ENCODE measurements at regions not wholly inside any gene's neighbourhood (a gene's known extent, or its start where the extent isn't known, plus 50 kb on each side); places are given as distances from the start of the nearest gene placed in this dataset.

- Histone ChIP-seq H2AK5ac (ENCODE audit: low read length) (no peak overlapping the region), H3K4me2 (ENCODE audit: low read length) (no peak overlapping the region), H3K4me1 (ENCODE audit: control insufficient read depth, low read depth, low read length) (no peaks in the 10 kb centered on the region), H3K4ac (ENCODE audit: low read depth, low read length) (no peak overlapping the region), H3K79me1 (ENCODE audit: low read length) (no peaks in the 10 kb centered on the region), H3K18ac (ENCODE audit: low read length) (no peak overlapping the region), H3K27me3 (ENCODE audit: insufficient read depth, low read length, poor library complexity) (no peaks in the 10 kb centered on the region), H3K4me3 (ENCODE audit: low read length) (no peak overlapping the region), H2BK120ac (ENCODE audit: low read depth, low read length) (no peak overlapping the region), H3K56ac (ENCODE audit: low read length) (no peak overlapping the region), H3K9ac (ENCODE audit: low read length) (no peak overlapping the region), H3K27ac (ENCODE audit: low read depth, low read length) (no peak overlapping the region), H2BK15ac (replicated peaks; ENCODE audit: low read depth) (no peak overlapping the region), H2BK5ac (ENCODE audit: low read length) (no peak overlapping the region), H3K23ac (ENCODE audit: low read length) (no peak overlapping the region), H4K5ac (ENCODE audit: low read length) (no peak overlapping the region), H4K8ac (ENCODE audit: low read depth, low read length) (no peak overlapping the region), H3K79me2 (ENCODE audit: control insufficient read depth, insufficient read depth, low read length) (no peaks in the 10 kb centered on the region), H3K36me3 (ENCODE audit: control insufficient read depth, insufficient read depth, low read length) (no peaks in the 10 kb centered on the region)
- no peak for DNase-seq
- no CpG with 5 or more reads among the region's 3 CpGs for WGBS (ENCODE audit: extremely low coverage, insufficient coverage, low lambda C conversion rate)
These were observed 53.1 kb upstream of the WNT4 start for GRCh38 chr1:22196041-22196440.

- Histone ChIP-seq H4K5ac (ENCODE audit: low read length) (no peak overlapping the region), H3K79me2 (ENCODE audit: control insufficient read depth, insufficient read depth, low read length) (no peaks in the 10 kb centered on the region), H3K18ac (ENCODE audit: low read length) (no peak overlapping the region), H3K4ac (ENCODE audit: low read depth, low read length) (no peak overlapping the region), H2BK15ac (replicated peaks; ENCODE audit: low read depth) (no peak overlapping the region), H3K79me1 (ENCODE audit: low read length) (no peaks in the 10 kb centered on the region), H3K27me3 (ENCODE audit: insufficient read depth, low read length, poor library complexity) (no peaks in the 10 kb centered on the region), H3K4me3 (ENCODE audit: low read length) (no peak overlapping the region), H3K4me2 (ENCODE audit: low read length) (no peak overlapping the region), H3K4me1 (ENCODE audit: control insufficient read depth, low read depth, low read length) (no peaks in the 10 kb centered on the region), H4K8ac (ENCODE audit: low read depth, low read length) (no peak overlapping the region), H2BK5ac (ENCODE audit: low read length) (no peak overlapping the region), H2BK120ac (ENCODE audit: low read depth, low read length) (no peak overlapping the region), H3K27ac (ENCODE audit: low read depth, low read length) (no peak overlapping the region), H3K36me3 (ENCODE audit: control insufficient read depth, insufficient read depth, low read length) (no peaks in the 10 kb centered on the region), H3K56ac (ENCODE audit: low read length) (no peak overlapping the region), H3K9ac (ENCODE audit: low read length) (no peak overlapping the region), H2AK5ac (ENCODE audit: low read length) (no peak overlapping the region), H3K23ac (ENCODE audit: low read length) (no peak overlapping the region)
- DNase-seq = no peak
- no CpG with 5 or more reads among the region's 6 CpGs for WGBS (ENCODE audit: extremely low coverage, insufficient coverage, low lambda C conversion rate)
These were observed 53.7 kb upstream of the WNT4 start for GRCh38 chr1:22196641-22197040.

GRCh38 chr1:22197644-22198043 lies 54.7 kb upstream of the WNT4 start:
- H3K27me3 ChIP-seq (ENCODE audit: insufficient read depth, low read length, poor library complexity) = no peaks in the 10 kb centered on the region
- H3K9ac ChIP-seq (ENCODE audit: low read length) = no peak overlapping the region
- H3K27ac ChIP-seq (ENCODE audit: low read depth, low read length) = no peak overlapping the region
- no peaks in the 10 kb centered on the region for H3K36me3 ChIP-seq (ENCODE audit: control insufficient read depth, insufficient read depth, low read length)
- no CpG with 5 or more reads among the region's 2 CpGs for WGBS (ENCODE audit: extremely low coverage, insufficient coverage, low lambda C conversion rate)
- H3K4me2 ChIP-seq (ENCODE audit: low read length) = no peak overlapping the region
- H3K4ac ChIP-seq (ENCODE audit: low read depth, low read length) = no peak overlapping the region
- H3K4me3 ChIP-seq (ENCODE audit: low read length) = no peak overlapping the region
- no peaks in the 10 kb centered on the region for H3K79me2 ChIP-seq (ENCODE audit: control insufficient read depth, insufficient read depth, low read length)
- no peak overlapping the region for H2BK120ac ChIP-seq (ENCODE audit: low read depth, low read length)
- DNase-seq = no peak
- H2BK15ac ChIP-seq (replicated peaks; ENCODE audit: low read depth) = no peak overlapping the region
- H4K8ac ChIP-seq (ENCODE audit: low read depth, low read length) = no peak overlapping the region
- no peak overlapping the region for H3K56ac ChIP-seq (ENCODE audit: low read length)
- no peak overlapping the region for H4K5ac ChIP-seq (ENCODE audit: low read length)
- no peak overlapping the region for H2AK5ac ChIP-seq (ENCODE audit: low read length)
- H2BK5ac ChIP-seq (ENCODE audit: low read length) = no peak overlapping the region
- H3K79me1 ChIP-seq (ENCODE audit: low read length) = no peaks in the 10 kb centered on the region
- H3K23ac ChIP-seq (ENCODE audit: low read length) = no peak overlapping the region
- no peaks in the 10 kb centered on the region for H3K4me1 ChIP-seq (ENCODE audit: control insufficient read depth, low read depth, low read length)
- no peak overlapping the region for H3K18ac ChIP-seq (ENCODE audit: low read length)

GRCh38 chr1:22201023-22201422 lies 58.1 kb upstream of the WNT4 start:
- H3K79me2 ChIP-seq (ENCODE audit: control insufficient read depth, insufficient read depth, low read length) = no peaks in the 10 kb centered on the region
- WGBS (ENCODE audit: extremely low coverage, insufficient coverage, low lambda C conversion rate) = no CpG with 5 or more reads among the region's 1 CpG
- no peak overlapping the region for H2BK15ac ChIP-seq (replicated peaks; ENCODE audit: low read depth)
- H3K4me1 ChIP-seq (ENCODE audit: control insufficient read depth, low read depth, low read length) = no peaks in the 10 kb centered on the region
- no peak overlapping the region for H3K56ac ChIP-seq (ENCODE audit: low read length)
- H4K8ac ChIP-seq (ENCODE audit: low read depth, low read length) = no peak overlapping the region
- no peaks in the 10 kb centered on the region for H3K36me3 ChIP-seq (ENCODE audit: control insufficient read depth, insufficient read depth, low read length)
- H2AK5ac ChIP-seq (ENCODE audit: low read length) = no peak overlapping the region
- no peak overlapping the region for H3K4ac ChIP-seq (ENCODE audit: low read depth, low read length)
- H4K5ac ChIP-seq (ENCODE audit: low read length) = no peak overlapping the region
- no peak overlapping the region for H3K18ac ChIP-seq (ENCODE audit: low read length)
- H3K27me3 ChIP-seq (ENCODE audit: insufficient read depth, low read length, poor library complexity) = no peaks in the 10 kb centered on the region
- DNase-seq = no peak
- H3K27ac ChIP-seq (ENCODE audit: low read depth, low read length) = no peak overlapping the region
- no peak overlapping the region for H3K9ac ChIP-seq (ENCODE audit: low read length)
- H2BK120ac ChIP-seq (ENCODE audit: low read depth, low read length) = no peak overlapping the region
- H2BK5ac ChIP-seq (ENCODE audit: low read length) = no peak overlapping the region
- H3K4me3 ChIP-seq (ENCODE audit: low read length) = no peak overlapping the region
- no peak overlapping the region for H3K23ac ChIP-seq (ENCODE audit: low read length)
- H3K79me1 ChIP-seq (ENCODE audit: low read length) = no peaks in the 10 kb centered on the region
- H3K4me2 ChIP-seq (ENCODE audit: low read length) = no peak overlapping the region

GRCh38 chr1:22203335-22203734 lies 60.4 kb upstream of the WNT4 start:
- Histone ChIP-seq H2BK5ac (ENCODE audit: low read length) (no peak overlapping the region), H3K23ac (ENCODE audit: low read length) (no peak overlapping the region), H3K27ac (ENCODE audit: low read depth, low read length) (no peak overlapping the region), H3K56ac (ENCODE audit: low read length) (no peak overlapping the region), H3K79me1 (ENCODE audit: low read length) (no peaks in the 10 kb centered on the region), H2BK120ac (ENCODE audit: low read depth, low read length) (no peak overlapping the region), H4K5ac (ENCODE audit: low read length) (no peak overlapping the region), H3K4me1 (ENCODE audit: control insufficient read depth, low read depth, low read length) (peaks cover under 1% of the 10 kb centered on the region), H3K27me3 (ENCODE audit: insufficient read depth, low read length, poor library complexity) (no peaks in the 10 kb centered on the region), H3K4me3 (ENCODE audit: low read length) (no peak overlapping the region), H3K4ac (ENCODE audit: low read depth, low read length) (no peak overlapping the region), H2AK5ac (ENCODE audit: low read length) (no peak overlapping the region), H3K79me2 (ENCODE audit: control insufficient read depth, insufficient read depth, low read length) (no peaks in the 10 kb centered on the region), H3K9ac (ENCODE audit: low read length) (no peak overlapping the region), H4K8ac (ENCODE audit: low read depth, low read length) (no peak overlapping the region), H3K36me3 (ENCODE audit: control insufficient read depth, insufficient read depth, low read length) (no peaks in the 10 kb centered on the region), H3K4me2 (ENCODE audit: low read length) (no peak overlapping the region), H3K18ac (ENCODE audit: low read length) (no peak overlapping the region), H2BK15ac (replicated peaks; ENCODE audit: low read depth) (no peak overlapping the region)
- no CpG with 5 or more reads among the region's 1 CpG for WGBS (ENCODE audit: extremely low coverage, insufficient coverage, low lambda C conversion rate)
- no peak for DNase-seq

- H3K27me3 ChIP-seq (ENCODE audit: insufficient read depth, low read length, poor library complexity) = no peaks in the 10 kb centered on the region
- WGBS (ENCODE audit: extremely low coverage, insufficient coverage, low lambda C conversion rate) = no CpG with 5 or more reads among the region's 11 CpGs
- H4K8ac ChIP-seq (ENCODE audit: low read depth, low read length) = no peak overlapping the region
- no peaks in the 10 kb centered on the region for H3K79me1 ChIP-seq (ENCODE audit: low read length)
- no peak overlapping the region for H3K4ac ChIP-seq (ENCODE audit: low read depth, low read length)
- no peak overlapping the region for H3K27ac ChIP-seq (ENCODE audit: low read depth, low read length)
- H2AK5ac ChIP-seq (ENCODE audit: low read length) = no peak overlapping the region
- H3K23ac ChIP-seq (ENCODE audit: low read length) = no peak overlapping the region
- H3K4me1 ChIP-seq (ENCODE audit: control insufficient read depth, low read depth, low read length) = peaks cover 5% of the 10 kb centered on the region
- no peaks in the 10 kb centered on the region for H3K79me2 ChIP-seq (ENCODE audit: control insufficient read depth, insufficient read depth, low read length)
- H4K5ac ChIP-seq (ENCODE audit: low read length) = no peak overlapping the region
- H3K4me3 ChIP-seq (ENCODE audit: low read length) = no peak overlapping the region
- no peaks in the 10 kb centered on the region for H3K36me3 ChIP-seq (ENCODE audit: control insufficient read depth, insufficient read depth, low read length)
- no peak overlapping the region for H2BK5ac ChIP-seq (ENCODE audit: low read length)
- DNase-seq = no peak
- H2BK120ac ChIP-seq (ENCODE audit: low read depth, low read length) = no peak overlapping the region
- H3K56ac ChIP-seq (ENCODE audit: low read length) = no peak overlapping the region
- no peak overlapping the region for H3K18ac ChIP-seq (ENCODE audit: low read length)
- H2BK15ac ChIP-seq (replicated peaks; ENCODE audit: low read depth) = no peak overlapping the region
- H3K9ac ChIP-seq (ENCODE audit: low read length) = no peak overlapping the region
- no peak overlapping the region for H3K4me2 ChIP-seq (ENCODE audit: low read length)
These were observed 61.4 kb upstream of the WNT4 start for GRCh38 chr1:22204057-22204840.

All from mesendoderm (in vitro differentiated cells).